Epithelial cell of esophagus (primary cell): ENCODE measurements at regions not wholly inside any gene's neighbourhood (a gene's known extent, or its start where the extent isn't known, plus 50 kb on each side); places are given as distances from the start of the nearest gene placed in this dataset.

Source experiments
- DNase-seq: peaks from one replicate; pipeline ENCODE4 v3.0.0; 2010; ENCODE audit warnings: low read depth
- H3K4me3 ChIP-seq: 2 replicates; pipeline ENCODE4 v1.5.1; 2011; ENCODE audit warnings: mild to moderate bottlenecking, low read length, control low read depth
- TF ChIP-seq, protein P1 (sequence below): IDR thresholded peaks from 2 replicates; pipeline ENCODE4 v1.5.1; 2011; ENCODE audit warnings: low read depth, mild to moderate bottlenecking, low read length, control low read depth, inconsistent platforms; ENCODE audit not compliant: insufficient read depth; ENCODE audit errors: missing control alignments

DNA sequence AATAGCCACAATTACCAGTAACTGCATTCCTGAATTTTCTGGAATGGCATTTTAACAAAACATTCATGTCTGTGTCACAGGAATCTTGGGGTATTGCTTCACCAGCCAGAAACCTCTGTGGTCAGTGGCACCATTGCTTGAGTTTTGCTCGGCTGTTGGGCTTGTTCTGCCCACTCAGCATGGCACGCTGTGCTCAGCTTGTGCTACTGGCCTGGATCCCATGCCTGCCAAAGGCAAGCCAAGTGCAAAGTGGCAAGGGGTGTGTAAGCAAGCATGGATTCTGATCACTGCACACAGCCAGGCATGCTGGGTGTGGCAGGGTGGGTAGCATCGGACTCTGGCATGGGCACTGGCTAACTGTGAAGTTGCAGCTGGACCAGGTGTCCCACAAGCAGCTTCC lies 1150.9 kb downstream of the MRPL39 start:
- TF ChIP-seq, protein P1, sequence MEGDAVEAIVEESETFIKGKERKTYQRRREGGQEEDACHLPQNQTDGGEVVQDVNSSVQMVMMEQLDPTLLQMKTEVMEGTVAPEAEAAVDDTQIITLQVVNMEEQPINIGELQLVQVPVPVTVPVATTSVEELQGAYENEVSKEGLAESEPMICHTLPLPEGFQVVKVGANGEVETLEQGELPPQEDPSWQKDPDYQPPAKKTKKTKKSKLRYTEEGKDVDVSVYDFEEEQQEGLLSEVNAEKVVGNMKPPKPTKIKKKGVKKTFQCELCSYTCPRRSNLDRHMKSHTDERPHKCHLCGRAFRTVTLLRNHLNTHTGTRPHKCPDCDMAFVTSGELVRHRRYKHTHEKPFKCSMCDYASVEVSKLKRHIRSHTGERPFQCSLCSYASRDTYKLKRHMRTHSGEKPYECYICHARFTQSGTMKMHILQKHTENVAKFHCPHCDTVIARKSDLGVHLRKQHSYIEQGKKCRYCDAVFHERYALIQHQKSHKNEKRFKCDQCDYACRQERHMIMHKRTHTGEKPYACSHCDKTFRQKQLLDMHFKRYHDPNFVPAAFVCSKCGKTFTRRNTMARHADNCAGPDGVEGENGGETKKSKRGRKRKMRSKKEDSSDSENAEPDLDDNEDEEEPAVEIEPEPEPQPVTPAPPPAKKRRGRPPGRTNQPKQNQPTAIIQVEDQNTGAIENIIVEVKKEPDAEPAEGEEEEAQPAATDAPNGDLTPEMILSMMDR: no peak
- no peak overlapping the region for H3K4me3 ChIP-seq
- no peak for DNase-seq

DNA sequence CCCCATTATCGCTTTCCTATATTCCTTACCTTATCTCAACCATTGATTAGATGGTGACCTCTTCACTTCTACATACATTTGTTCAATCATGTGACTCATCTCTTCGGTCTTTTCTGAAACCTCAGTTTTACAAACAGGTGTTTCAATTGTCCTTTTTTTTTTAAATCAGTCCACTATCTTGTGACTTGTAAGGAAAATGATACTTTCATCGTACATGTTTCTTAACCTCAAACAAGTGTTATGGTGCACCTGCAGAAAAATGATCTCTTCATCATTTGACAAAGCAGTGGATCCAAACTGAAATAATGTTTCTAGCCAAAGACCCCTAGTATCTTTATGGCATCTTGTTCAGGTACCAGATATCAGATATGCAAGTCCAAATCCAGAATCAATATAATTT lies 1157.2 kb downstream of the MRPL39 start:
- no peak overlapping the region for H3K4me3 ChIP-seq

DNA sequence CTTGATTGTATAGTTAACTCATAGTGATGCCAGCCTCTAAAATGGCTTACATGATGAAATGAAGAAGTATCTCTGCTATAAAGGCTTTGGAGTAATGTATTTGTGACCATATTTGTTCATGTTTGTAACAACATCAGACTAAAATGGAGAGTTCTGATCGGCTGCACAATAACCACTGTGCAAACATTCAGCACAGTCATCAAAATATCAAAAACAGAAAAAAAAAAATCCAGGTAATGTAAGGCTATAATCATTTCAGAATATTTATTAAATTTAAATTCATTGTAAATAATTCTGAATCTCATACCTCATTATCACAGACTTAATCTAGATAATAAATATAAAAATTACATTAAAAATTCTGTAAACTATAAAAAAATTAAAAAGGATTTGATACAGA lies 1161.8 kb downstream of the MRPL39 start:
- no peak overlapping the region for H3K4me3 ChIP-seq
- TF ChIP-seq, protein P1: no peak
- DNase-seq: no peak

More for the DNA sequence above, 1157.2 kb downstream of the MRPL39 start:
- TF ChIP-seq, protein P1: no peak
- no peak for DNase-seq

DNA sequence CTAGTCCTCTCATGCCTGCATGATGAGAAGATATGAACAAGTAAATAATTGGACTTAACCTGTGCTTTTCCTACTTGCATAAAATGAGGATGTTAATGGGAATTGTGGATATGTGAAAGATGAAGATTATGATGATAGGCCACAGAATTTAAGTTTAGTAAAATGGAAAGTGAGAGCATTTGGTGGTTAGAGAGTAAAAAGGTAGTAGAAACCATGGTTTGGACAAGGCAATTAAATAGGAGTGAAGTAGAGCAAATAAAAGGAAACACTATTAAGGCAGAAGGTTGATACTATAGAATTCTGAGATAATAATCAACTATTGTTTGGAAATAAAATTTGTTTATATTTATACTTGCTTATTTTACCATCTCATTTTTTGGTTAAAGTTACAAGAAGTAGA lies 1162.5 kb downstream of the MRPL39 start:
- H3K4me3 ChIP-seq: no peak overlapping the region
- TF ChIP-seq, protein P1: no peak
- no peak for DNase-seq

DNA sequence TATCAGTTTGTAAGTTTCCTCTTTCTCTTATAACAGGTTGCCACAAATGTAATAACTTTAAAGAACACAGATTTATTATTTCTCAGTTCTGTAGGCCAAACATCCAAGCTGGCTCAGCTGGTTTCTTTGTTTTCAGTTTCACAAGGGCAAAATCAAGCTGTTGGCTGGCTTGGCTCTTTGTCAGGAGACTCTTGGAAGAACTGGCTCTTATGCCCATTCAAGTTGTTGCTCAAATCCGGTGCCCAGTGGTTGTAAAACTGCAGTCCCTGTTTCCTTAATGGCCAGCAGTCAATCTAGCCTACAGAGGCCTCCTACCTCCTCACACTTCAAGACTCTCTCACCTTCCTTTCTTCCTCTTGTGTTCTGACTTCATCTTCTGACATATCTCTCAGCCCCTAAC lies 1171.0 kb downstream of the MRPL39 start:
- DNase-seq: no peak
- TF ChIP-seq, protein P1: no peak
- H3K4me3 ChIP-seq: no peak overlapping the region

DNA sequence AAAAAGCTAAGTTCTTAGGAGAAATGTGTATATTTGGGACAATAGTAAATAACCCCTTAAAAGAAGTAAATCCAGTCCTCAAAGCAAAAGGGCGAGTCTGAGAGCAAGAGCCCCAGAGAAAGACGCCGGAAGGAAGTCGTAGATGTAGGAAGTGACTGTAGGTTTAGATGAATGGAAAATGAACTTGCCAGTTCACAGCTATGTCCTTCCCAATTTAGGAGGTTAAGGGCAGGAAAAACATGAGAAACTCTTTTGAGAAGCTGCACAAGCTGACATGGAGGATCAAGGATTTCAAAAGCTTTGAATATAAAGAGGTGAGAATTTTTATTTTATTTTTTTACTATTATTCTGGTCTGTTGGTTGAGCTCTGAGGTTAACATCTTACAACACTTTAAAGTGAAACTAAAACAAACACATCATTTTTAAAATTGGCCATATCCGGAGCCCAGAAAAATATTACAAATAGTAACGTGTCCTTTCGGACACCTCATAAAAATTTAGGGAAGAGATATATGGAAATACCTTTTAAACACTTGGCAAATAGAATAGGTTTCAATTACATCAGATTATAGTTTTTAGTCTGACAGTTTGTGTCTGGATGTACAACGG lies 1178.6 kb downstream of the MRPL39 start:
- no peak overlapping the region for H3K4me3 ChIP-seq
- TF ChIP-seq, protein P1: no peak
- no peak for DNase-seq

DNA sequence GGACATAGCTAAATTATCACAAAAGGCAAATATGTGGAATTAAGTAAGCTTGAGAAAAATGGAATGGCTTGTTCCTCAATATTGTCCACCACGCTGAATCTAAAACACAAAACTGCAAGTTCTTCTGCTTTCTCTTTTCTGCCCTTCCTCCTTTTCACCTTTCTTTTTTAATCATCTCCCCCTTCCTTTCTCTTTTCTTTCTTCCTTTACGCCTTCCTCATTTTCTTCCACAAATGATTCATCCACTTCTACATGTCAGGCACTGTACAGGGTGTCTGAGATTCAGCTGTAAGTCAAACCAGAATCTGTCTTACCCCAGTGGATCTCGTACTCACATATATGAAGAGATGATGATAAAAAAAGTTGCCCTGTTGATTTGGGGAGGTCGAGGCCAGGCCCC lies 1182.5 kb downstream of the MRPL39 start:
- no peak overlapping the region for H3K4me3 ChIP-seq
- no peak for DNase-seq
- TF ChIP-seq, protein P1: no peak
